CD4-positive, alpha-beta T cell treated with Interleukin-4 for 4 hours (primary cell): ENCODE measurements at regions not wholly inside any gene's neighbourhood (a gene's known extent, or its start where the extent isn't known, plus 50 kb on each side); places are given as distances from the start of the nearest gene placed in this dataset.

Experiments used
- DNase-seq: peaks from one replicate; pipeline ENCODE4 v3.0.0-alpha.2; 2020

DNA sequence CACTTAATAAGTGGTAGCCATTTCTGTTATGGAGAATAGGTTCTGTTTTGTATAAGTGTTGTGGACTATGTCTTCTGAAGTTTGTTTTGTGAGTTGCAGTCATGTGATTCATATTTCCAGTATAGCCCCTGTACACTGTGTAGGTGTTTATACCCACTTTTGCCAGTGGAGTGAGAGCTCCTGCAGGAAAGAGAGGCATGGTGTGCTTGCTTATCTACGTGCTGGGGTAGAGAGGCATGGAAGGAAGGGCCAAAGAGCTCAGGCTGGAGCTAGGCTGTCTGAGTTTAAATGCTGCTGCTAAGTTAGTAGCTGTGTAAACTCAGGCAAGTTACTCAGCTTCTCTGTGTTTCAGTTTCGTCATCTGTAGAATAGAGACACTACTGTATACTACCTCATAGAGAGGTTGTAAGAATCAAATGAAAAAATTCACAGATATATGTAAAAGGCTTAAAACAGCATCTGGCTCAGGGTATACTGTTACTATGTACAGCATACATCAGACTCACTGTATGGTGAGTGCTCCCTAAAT, 88.2 kb upstream of the SLC38A2 start:
- DNase-seq, result no peak

DNA sequence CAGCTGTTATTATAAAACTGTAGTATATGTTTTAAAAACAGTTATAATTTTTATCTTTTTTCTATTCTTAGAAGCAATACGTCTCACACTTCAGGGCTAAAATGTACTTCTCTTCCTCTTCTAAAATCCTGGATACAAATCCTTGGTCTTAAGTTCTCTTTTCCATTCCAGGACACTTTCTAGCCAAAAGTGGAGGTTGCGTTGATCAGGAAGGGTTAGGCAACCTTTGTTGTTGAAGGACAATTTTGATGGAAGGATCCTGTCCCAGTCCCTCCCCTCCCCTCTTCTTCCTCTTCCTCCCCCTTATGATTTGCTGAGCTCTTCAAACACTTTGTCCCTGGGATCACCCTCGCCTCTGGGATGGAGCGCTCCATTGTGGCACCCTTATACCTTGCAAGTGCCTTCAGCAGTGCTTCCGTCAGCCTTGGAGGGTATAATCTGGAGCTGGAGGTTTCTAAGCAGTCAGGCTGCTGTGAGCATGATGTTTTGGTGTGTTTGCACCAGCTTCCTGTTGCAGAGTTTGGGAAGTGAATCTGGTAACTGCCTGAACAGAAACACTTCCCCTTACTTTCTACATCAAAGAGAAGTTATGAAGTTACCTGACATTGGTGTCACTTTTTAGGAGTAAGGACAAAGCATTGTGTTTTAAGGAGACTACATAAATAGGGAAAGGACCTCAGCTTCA, 87.4 kb upstream of the SLC38A2 start:
- peak; percentile 16 for DNase-seq

DNA sequence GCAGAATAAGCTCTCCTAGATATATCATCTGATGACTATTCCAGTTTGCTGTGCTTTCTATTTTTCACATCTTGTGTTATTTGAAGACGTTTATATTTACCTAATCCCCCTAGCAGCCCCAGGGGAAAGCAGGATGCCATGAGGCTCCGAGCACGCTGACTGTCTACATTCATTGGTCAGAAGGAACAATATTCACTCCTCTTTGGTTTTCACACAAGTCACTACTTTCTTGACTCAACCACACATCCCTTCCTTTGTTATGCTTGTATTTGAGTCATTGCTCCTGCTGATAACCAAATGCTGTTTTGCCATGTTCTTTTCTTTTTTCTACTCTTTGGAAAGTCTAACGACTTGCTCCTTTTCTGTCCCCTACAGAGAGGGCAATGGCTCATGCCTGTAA, 86.5 kb upstream of the SLC38A2 start:
- DNase-seq, result peak; percentile 41

DNA sequence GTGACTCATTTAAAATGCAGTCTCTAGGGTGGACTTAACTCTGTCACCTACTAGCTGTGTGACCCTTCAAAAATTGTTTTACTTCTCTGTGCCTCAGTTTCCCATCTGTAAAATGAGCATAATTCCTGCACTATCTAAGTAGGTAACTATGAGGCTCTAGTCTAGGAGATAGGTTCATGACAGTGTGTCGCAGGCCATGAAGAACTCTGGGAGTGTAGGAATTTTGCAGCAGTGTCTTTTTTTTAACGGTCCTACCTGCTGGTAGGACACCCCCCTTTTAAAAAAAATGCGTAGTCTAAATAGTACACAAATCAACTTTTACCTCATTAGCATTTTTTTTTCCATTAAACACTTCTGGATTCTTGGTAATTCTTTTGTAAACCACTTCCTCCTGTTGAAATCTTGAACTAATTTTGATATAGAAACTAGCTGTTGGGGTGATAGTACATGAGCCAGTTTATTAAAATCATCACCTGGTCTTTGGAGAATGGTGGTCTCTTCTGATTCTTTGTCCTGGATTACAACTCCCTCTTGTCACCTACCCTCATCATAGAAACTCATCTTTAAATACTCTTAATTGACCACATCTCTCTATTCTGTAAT, 86.0 kb upstream of the SLC38A2 start:
- peak; percentile 35 for DNase-seq

DNA sequence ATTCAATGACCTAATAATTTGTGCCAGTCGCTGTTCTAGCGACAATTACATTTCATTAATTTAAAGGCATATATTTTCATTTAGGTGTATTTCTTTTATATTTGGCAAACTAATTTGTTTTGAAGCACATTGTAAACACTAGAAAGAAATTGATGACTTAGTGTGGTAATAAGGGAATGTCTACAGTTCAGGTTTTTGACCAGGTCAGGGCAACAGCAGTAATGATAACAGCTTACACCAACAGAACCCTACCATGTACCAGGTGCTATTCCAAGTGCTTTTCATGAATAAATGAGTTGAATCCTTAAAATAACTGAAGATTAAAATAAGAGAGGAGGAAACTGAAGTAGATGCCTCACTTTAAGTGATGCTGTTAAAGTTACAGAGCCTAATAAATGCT, 85.4 kb upstream of the SLC38A2 start:
- no peak for DNase-seq

DNA sequence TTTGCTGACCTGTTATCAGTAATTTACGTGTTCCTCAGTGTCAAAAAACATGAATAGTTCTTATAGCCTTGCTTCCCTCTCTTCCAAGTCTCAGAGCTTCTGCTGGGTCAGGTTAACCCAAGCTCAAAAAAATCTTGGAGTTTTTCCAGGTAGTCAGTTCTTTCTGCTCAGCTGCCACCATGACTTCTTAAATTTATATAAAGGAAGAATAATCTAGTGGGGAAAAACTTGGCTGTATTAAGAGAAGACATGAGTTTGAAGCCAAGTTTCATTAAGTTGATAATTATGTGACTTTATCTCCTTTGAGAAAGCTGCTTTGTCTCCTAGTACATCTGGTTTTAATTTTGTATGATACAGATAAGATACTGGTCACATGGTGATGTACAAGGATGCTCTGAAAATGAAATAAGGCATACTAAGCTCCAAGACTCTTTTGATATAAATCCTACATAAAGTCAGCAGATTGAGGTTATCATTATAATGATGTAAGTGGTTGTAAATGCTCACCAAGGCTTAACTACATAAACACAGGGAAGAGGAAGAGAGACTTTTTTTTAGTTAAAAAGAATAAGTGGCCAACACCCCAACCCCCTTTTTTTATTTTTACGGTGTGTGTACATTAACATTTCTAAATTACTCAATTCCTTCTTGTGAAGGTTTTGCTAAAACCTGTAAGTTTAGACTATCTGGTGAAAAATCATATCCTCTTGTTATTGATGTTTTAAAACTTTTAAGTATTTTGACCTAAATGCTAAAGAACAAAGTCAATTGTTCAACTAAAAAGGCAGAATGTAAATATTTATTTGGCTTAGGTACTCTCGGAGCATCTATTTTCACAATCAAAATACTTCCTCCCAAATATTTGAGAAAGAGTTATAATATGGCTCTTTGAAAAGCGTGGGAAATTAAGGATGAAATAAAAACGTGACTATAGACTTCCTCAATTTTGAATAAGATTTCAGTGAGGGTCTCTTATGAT, 84.1 kb upstream of the SLC38A2 start:
- no peak for DNase-seq

DNA sequence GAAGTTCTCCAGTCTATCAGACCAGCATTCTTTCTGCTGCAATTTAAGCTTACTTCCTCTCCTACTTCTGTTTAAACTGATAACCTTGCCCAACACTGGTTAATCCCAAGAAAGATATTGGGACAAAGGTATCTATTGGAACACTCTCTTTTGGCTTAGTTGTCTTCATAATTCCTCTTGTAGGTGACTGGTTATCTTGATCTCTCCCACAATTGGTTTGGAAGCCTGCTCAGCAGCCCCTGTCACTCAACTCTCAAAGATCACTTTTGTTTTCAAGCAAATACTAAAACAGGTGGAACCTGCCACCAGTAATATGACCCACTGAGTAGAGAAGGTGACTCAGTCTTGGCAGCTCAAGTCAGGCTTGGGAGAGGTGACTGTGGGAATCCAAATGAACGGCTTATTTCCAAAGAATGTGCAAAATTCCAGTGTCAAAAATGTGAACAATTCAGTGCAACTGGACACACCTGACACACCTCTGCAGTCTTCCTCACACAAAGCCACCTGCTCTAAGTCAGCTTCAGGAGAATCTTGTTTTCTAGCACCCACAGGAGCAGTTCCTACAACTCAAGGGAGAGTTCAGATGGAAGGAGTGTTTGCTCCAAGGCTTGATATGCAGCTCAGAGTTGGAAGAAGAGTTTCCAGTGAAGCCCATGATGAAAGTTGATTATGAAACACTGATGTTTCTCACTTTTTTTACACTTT, 83.2 kb upstream of the SLC38A2 start:
- no peak for DNase-seq

DNA sequence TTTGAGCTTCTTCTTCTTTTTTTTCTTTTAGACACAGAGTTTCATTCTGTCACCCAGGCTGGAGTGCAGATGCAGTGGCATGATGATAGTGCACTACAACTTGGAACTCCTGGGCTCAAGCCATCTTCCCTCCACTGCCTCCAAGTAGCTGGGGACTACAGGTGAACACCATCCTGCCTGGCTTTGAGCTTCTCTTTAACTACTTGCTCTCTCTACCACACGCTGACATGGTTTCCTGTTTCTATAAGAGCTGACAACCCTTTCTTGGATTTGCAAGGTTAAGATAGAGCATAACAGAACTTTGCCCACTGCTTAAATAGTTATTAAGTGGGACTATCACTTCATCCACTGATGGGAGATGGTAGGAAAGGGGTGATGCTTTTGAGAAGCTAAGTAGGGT, 82.4 kb upstream of the SLC38A2 start:
- DNase-seq, result no peak

DNA sequence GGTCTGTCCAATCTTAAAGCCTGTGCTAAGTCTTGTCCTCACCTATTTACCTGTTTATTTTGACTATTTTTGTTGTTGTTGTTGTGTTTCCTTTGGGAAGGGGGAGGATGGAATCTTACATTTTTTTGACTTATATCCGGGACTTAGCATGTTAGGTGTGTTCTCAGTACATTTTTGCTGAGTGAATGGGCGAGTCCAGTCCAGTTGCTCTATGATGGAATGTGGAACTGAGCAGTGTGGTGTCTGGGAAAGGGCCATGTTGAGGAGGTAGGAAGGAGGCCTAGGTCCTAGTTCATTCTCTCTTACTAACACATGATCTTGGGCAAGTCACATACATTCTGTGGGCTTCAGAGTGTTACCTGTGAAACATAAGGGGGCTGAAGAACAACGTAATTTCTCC, 80.9 kb upstream of the SLC38A2 start:
- no peak for DNase-seq

DNA sequence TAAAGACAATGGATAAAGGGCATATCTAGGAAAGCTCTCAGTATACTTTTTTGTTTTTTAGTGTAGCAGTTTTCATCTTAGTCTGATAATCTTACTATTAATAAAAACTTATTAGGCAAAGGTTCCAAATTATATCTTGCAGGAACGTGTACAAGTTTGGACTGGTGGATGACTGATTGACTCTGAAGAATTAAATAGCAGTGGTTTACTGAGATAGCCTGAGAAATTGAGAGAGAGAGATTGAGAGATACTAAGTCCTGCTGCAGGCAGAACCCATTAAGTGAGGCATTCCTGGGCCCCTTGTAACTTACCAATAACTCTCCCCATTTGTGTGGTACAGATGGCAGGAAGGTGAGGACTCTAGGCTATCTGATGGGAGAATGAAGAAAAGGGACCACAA, 80.2 kb upstream of the SLC38A2 start:
- DNase-seq, result no peak

DNA sequence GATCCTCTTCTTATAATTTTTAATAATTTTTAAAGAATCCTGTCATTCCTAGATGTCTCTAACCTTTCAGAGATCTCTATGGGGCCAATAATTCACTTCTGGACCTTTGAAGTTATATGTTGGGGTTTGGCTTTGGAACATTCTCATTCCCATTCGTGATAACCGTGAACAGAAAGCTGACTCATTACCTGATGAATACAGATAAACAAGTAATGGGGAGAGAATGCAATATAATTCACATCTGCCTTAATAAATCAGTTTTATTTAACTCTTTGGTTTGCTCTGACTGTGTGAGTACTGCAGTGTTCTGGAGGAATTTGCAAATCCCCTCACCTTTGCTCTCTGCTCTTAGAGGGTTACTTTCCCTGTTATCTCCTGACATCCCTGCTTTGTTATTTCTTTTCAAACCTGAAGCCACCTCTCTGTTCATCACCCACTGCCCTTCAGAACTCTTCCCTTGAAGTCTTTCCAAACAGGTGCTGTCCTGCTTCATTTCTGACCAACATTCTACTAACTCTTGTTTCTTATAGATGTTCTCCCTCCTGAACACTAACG, 79.6 kb upstream of the SLC38A2 start:
- DNase-seq, result no peak

DNA sequence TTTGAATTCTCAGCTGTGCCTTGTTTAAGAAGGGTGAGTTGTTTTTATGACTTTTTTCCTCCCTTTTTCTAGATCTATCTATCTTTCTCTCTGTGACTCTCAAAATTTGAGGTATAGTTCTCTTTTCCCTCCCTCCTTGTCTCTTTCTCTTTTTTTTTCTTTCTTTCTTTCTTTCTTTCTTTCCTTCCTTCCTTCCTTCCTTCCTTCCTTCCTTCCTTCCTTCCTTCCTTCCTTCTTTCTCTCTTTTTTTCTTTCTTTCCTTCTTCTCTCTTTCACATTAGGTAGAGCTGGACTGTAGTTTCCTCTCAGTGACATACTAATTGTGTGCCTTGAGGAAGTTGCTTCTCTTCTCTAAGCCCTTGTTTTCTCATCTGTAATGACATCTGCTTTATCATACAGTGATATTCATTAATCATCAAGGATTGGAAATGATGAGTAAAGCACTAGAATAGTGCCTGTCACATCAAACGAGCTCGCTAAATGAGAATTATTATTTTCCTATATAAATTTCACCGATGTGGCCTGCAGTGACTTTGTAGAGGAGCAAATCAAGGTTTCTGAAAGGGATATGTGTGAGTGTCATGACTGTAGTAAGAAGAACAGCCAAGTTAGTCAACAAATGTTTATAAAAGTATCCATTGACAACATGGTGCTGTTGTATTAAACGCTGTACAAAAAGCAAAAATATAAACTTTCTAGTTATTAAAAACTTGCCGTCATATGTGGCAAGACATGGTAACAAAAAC, 78.9 kb upstream of the SLC38A2 start:
- DNase-seq, result no peak

DNA sequence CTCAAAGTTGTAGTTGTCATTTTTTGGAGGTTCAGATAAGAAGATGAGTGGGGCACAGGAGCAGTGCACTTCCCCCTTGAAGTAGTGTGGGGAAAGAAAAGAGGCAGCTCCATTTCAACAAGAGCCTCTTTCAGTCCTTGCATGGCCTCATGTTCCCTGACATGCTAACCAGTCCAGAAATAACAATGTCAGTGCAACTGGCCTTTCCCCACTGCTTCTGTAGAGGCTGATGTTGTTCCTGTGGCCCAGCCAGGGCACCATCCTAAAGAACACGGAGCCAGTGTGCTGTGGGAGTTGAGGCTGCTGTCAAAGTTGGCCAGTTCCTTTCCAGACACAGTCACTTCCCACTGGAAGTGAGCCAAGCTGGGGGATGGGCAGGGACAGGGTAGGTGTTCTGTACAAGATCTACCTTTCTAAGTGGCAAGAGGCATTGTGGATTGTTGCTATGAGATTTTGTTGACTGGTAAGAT, 77.7 kb upstream of the SLC38A2 start:
- DNase-seq, result no peak

DNA sequence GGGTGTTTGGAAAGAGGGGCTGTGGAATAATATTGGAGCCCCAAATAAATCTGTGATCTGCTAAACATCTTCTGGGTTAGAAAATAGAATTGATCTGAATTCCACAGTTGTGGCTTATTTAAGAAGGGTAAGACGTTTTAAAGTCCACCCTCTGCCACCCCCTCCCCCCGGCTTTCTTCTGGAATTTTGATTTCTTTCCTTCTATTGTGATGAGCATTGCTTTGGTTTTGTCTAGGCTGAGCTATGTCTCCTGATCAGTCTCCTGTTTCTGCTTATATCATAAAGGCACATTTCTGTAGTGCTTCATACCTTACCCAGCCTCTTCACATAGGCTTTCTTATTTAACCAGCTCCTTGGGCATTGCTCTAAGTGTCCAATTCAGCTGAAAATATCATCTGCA, 77.3 kb upstream of the SLC38A2 start:
- no peak for DNase-seq

DNA sequence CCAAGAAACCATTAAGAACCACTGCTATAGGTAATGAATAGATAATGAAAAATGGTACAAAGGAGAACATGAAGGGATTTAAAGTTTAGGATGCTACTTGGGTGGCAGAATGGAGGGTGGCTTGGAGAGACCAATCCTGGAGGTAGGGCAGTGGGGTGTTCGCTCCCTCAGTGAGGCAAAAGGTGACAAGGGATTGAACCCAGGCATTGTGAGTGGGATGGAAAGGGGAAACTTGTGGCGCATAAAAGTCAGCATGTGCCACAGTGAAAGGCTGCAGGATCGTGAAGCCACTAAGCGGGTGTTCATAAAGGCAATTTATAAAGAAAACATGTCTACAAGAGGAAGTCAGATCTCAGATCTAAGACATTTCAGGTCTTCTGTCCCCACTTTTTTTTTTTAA, 76.7 kb upstream of the SLC38A2 start:
- DNase-seq, result no peak

DNA sequence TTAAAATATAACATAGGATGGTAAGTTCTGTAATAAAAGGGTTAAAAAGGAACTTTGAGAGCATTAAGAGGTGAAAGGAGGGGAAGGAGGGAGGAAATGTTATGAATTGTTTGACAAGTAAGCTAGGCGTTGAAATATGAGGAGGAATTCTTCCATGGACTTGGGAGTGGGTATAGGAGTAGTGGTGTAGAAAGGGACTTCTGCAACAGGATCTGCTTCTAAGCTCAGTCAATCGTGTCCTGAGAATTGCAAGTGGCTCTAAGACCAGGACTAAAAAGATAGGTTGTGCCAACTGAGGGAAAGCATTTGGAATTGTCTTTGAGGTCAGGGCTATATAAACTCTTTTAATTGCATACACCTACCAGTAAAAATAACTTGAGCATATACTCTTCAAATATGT, 74.1 kb upstream of the SLC38A2 start:
- no peak for DNase-seq

DNA sequence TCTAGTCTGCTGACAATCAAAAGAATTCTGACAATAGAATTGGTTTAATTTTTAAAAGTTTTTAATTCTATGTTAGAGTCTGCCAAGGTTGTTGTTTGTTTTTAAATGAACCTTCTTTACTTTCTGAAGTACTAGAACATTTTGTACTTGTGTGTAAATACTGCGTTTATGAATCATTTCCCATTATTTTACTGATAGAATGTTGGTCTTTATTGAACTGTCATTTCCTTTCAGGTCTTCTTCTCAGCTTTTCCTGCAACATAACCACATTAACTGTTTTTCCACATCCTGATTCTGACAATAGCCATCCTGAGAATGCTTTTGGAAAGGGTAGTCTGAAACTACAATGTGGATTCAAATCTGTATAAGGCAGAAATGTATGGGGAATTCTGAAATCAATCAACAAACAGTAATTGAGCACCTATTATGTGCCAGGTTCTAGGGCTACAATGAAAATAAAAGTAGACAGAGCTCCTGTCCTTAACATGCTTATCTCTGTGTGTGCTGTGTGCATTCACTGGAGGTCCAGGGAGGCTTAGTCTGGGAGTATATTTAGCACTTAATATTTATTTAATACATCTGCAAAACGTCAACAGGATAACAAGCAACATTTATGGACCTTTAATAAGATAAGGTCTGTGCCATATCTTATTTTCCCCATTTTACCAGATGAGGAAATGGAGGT, 73.1 kb upstream of the SLC38A2 start:
- DNase-seq, result no peak

DNA sequence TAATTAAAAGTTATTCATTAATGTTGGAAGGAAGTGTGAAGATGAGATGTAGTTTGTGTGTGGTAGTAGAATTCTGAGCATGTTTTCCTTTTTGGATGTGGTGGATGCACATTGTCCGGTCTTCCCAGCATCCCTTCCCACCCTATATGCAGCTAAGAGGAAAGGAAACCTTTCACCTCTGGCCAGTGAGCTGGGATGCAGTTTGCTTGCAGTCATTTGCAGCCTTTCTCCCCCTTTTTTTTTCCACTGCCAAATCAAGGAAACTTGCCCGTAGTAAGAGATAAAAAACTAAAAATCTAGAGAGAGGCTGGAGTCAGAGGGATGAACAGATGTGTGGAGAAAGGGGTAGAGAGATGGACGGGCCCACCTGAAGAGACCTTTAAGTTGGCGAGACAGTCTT, 72.5 kb upstream of the SLC38A2 start:
- DNase-seq, result no peak

DNA sequence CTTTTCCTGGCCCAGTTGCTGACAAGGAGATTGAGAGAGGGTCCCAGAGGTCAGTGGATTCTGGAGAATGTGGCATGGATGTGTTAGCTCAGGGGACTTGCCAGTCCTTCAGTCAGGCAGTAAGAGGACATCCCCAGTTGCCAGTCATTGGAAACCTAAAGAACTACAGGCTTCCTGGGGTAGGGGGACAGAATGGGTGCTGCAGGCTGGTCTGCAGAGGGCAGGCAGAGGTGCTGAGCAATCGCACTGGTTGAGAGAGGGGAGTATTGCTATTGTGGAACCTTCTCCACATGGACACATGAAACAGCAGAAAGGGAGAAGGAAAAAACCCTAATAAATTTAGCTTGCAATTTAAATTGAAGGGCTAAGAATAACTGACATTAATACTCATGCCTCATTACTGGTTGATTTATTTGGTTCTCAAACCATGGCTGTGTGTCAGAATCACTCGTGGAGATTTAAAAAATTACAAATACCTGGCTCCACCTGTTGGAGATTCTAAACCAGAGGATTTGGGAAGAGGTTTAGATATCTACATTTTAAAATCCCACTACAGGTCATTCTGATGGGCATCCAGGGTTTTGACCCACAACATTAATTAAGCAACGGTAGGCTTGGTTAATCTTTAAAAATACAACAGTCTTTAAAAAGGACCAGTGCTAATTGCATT, 71.2 kb upstream of the SLC38A2 start:
- no peak for DNase-seq

DNA sequence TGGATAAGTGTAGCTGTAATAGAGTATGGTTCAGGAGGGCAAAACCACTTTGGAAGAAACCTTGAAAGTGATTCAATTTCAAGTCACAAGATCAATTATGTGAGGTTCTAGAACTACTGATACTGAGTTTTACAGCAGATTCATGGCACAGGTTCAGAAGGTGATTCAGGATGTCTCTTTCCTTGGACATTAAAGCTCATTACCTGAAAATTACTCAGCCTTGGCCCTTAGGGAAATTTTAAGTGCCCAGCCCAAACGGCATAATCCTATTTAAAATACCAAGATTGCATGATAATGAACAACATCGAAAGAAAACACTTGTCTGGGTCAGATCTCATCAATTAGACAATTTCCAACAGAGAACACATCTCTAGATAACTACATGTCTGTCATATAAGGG, 70.2 kb upstream of the SLC38A2 start:
- DNase-seq, result no peak

DNA sequence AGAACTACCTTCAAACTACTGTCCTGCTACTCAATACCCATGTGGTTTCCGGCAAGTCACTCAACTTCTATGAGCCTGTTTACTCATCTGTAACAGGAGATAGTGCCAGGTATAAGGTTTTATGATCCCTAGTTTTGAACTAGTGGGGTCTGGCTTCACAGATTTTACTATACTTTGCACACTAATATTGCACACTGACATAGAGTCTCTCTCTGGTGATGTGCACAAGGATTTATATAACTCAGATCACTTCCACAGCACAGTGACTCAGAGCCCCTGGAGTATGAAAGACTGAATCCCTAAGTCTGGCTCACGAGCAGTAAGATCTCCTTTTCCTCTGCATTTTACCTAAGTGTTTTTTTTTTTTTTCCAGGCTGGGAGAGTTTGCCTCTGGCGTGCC, 69.7 kb upstream of the SLC38A2 start:
- DNase-seq, result no peak
